ENCODE measurements at regions not wholly inside any gene's neighbourhood (a gene's known extent, or its start where the extent isn't known, plus 50 kb on each side); places are given as distances from the start of the nearest gene placed in this dataset.

- no peak for TF ChIP-seq CTCF (IDR thresholded peaks at IDR 0.05)
- TF ChIP-seq EP300 (IDR thresholded peaks at IDR 0.05), result no peak
- no peak for TF ChIP-seq POLR2AphosphoS5 (IDR thresholded peaks at IDR 0.05)
Observed at GRCh38 chr5:158162026-158162425, 303.1 kb upstream of the CLINT1 start.
